ENCODE measurements at regions not wholly inside any gene's neighbourhood (a gene's known extent, or its start where the extent isn't known, plus 50 kb on each side); places are given as distances from the start of the nearest gene placed in this dataset.

DNA sequence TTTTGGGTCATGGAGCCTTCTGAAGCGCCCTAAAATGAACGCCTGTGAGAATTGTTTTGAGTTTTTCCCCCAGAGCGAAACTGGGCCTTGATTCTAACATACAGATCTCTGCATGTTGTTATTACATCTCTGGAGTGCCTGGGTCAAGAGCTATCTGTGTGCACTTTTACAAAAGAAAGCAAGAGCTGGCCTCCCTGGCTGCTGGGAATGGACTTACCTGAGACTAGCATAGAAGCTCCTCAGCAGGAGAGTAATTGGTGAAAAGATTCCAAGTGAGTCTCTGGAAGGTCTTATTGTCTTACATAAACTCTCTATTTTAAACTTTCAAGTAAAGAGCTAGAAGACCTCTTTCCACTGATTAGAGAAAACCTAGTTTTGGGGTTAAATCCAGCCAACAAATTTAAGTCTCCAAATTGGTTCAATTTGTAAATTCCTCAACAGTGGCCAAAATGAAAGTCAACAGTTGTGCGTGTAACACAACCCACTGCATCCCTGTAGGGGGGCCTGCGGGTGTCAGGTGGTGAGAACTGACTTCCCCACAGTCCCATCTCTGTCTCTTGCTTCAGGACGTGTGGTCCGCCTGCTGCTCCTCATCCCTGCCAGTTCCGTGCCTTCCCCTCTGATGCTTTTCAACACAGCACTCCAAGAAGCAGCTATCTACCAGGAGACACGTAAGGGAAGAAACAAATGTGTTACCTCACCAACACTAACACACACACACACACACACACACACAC, 206.1 kb downstream of the SH3BP4 start:
- TF ChIP-seq POLR2A (IDR thresholded peaks at IDR 0.05; ENCODE audit: low read depth, low read length) (no peak), TAF1 (IDR thresholded peaks at IDR 0.05; ENCODE audit: low read depth, low read length) (no peak), POLR2AphosphoS5 (IDR thresholded peaks at IDR 0.05; ENCODE audit: low read depth, low read length) (no peak), POU2F2 (IDR thresholded peaks at IDR 0.05; ENCODE audit: low read depth, low read length) (no peak), SPI1 (IDR thresholded peaks at IDR 0.05; ENCODE audit: low read depth, low read length) (no peak), PAX5 (IDR thresholded peaks at IDR 0.05; ENCODE audit: insufficient read depth, low read length, severe bottlenecking) (no peak)

Data from GM12891 (cell line).